ENCODE measurements at regions not wholly inside any gene's neighbourhood (a gene's known extent, or its start where the extent isn't known, plus 50 kb on each side); places are given as distances from the start of the nearest gene placed in this dataset.

DNA sequence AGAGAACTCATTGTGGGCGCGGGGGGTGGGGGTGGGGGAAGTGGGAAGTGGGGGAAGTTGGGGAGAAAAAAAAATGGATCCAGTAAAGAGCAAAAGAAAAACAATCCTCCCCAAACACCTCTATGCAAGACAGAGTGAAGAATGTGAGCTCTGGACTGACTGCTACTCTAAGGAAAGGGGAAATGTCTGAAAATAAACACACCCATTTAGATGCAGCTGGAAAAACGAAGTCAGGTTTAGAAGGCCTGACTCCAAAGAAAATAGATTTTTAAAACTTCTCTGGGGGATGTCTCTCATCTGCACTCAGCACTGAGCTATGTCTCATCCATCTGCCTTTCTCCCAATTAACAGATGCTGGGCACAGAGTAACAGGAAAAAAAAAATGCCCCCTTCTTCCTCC, 904.4 kb downstream of the GALC start:
- Histone ChIP-seq H3K4me1 (no peaks in the 10 kb centered on the region), H3K27ac (no peak overlapping the region), H3K4me3 (no peak overlapping the region), H3K27me3 (no peaks in the 10 kb centered on the region), H3K9me3 (no peaks in the 10 kb centered on the region), H3K36me3 (no peaks in the 10 kb centered on the region)
- intact Hi-C loops (cut with DNase I) = no loop called here
- 68 to 77% methylated on average over 3 of the region's 3 CpGs for WGBS, 2 donors
- TF ChIP-seq, protein P1, sequence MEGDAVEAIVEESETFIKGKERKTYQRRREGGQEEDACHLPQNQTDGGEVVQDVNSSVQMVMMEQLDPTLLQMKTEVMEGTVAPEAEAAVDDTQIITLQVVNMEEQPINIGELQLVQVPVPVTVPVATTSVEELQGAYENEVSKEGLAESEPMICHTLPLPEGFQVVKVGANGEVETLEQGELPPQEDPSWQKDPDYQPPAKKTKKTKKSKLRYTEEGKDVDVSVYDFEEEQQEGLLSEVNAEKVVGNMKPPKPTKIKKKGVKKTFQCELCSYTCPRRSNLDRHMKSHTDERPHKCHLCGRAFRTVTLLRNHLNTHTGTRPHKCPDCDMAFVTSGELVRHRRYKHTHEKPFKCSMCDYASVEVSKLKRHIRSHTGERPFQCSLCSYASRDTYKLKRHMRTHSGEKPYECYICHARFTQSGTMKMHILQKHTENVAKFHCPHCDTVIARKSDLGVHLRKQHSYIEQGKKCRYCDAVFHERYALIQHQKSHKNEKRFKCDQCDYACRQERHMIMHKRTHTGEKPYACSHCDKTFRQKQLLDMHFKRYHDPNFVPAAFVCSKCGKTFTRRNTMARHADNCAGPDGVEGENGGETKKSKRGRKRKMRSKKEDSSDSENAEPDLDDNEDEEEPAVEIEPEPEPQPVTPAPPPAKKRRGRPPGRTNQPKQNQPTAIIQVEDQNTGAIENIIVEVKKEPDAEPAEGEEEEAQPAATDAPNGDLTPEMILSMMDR (IDR thresholded peaks at IDR 0.05) = no peak
- DNase-seq = no peak
- no peak for FAIRE-seq
- no peak for ATAC-seq

DNA sequence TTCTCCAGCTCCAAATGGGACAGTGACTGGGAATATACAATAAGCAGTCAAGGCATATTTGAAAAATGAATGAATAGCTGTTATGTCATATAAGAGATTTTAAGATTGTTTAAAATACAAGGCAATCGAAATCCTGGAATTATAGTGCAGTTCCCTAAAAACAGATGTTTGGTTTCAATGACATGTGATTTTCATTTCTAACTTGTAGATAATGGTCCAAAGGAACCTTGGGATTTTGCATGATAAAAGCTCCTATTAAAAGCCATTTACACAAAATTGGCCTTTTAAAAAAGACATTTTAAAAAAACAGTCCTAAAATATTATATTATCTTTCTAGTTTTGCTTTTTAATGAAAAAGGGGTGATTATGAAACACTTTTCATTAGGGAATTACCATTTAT, 905.1 kb downstream of the GALC start:
- Histone ChIP-seq H3K36me3 (no peaks in the 10 kb centered on the region), H3K27me3 (no peaks in the 10 kb centered on the region), H3K4me3 (no peak overlapping the region), H3K9me3 (no peaks in the 10 kb centered on the region), H3K27ac (no peak overlapping the region), H3K4me1 (no peaks in the 10 kb centered on the region)
- 48 to 51% methylated on average over 1 of the region's 1 CpG for WGBS, 2 donors
- DNase-seq = no peak
- TF ChIP-seq, protein P1 (IDR thresholded peaks at IDR 0.05) = no peak
- intact Hi-C loops (cut with DNase I) = no loop called here
- ATAC-seq = no peak
- FAIRE-seq = no peak

DNA sequence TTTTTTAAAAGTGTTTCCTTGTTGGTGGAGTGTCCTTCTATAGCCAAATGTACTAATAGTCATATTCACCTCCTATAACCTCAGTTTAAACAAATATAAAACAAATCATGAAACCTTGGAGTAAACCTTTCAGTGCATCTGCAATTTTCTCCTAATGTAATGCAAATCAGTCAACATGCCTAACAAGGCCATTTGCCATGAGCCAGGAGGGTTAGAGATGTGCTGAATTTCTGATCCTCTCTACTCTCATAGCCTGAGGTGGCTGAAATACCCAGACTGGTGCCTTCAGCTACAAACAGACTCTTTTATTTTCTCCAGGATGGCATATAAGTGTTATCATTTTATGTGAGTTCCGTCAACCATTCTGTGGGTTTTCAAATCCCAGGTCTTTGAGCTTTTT, 908.1 kb downstream of the GALC start:
- intact Hi-C loops (cut with DNase I) = no loop called here

DNA sequence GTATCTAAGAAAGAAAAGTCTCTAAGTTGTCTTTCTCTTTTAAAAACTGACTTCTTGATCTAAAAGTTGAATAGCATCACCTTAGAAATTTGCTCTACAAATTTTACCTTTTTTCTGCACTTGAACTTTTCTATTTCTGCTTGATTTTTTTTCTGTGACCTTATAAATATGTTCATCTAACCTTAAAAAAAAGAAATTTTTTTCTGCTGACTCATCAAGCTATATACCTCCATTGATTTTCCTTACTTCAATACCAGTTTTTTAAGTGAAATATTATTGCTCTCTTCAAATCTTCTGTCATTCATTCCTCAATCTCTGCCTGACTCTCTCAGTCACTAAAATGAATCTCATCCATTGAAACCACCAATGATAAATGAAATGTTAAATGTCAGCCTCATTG, 910.1 kb downstream of the GALC start:
- Histone ChIP-seq H3K27me3 (no peaks in the 10 kb centered on the region), H3K4me1 (no peaks in the 10 kb centered on the region), H3K27ac (no peak overlapping the region), H3K4me3 (no peak overlapping the region), H3K9me3 (no peaks in the 10 kb centered on the region), H3K36me3 (no peaks in the 10 kb centered on the region)
- ATAC-seq (no peak), DNase-seq (no peak), FAIRE-seq (no peak)
- intact Hi-C loops (cut with DNase I) = no loop called here
- TF ChIP-seq, protein P1 (IDR thresholded peaks at IDR 0.05) = no peak

More for the DNA sequence above, 908.1 kb downstream of the GALC start:
- WGBS, 2 donors = 97 to 98% methylated on average over 1 of the region's 1 CpG
- Histone ChIP-seq H3K4me3 (no peak overlapping the region), H3K9me3 (no peaks in the 10 kb centered on the region), H3K27ac (no peak overlapping the region), H3K4me1 (no peaks in the 10 kb centered on the region), H3K36me3 (no peaks in the 10 kb centered on the region), H3K27me3 (no peaks in the 10 kb centered on the region)
- FAIRE-seq = no peak
- no peak for DNase-seq
- no peak for ATAC-seq
- TF ChIP-seq, protein P1 (IDR thresholded peaks at IDR 0.05) = no peak

DNA sequence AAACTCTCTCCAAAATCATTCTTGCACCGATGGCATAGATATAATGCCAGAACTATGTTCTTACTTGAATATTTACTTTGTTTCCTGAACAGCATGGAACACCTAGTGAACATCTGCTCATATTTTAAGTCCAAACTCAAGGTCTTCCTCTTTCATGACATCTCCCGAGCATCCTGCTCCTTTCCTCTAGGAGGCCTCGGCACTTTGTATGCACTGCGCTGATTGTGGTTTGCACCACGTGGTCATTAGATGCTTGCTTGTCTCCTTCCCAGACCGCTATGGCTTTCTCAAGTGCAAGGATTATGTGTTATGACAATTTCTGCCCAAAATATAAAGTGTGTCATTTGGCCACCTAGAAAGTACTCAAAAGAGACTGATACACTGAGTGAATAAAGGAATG, 912.0 kb downstream of the GALC start:
- Histone ChIP-seq H3K27ac (no peak overlapping the region), H3K9me3 (no peaks in the 10 kb centered on the region), H3K4me3 (no peak overlapping the region), H3K4me1 (no peaks in the 10 kb centered on the region), H3K27me3 (no peaks in the 10 kb centered on the region), H3K36me3 (no peaks in the 10 kb centered on the region)
- DNase-seq (no peak), ATAC-seq (no peak), FAIRE-seq (no peak)
- TF ChIP-seq, protein P1 (IDR thresholded peaks at IDR 0.05) = no peak
- intact Hi-C loops (cut with DNase I) = no loop called here
- WGBS, 2 donors = 83 to 88% methylated on average over 6 of the region's 6 CpGs
